ENCODE measurements at regions not wholly inside any gene's neighbourhood (a gene's known extent, or its start where the extent isn't known, plus 50 kb on each side); places are given as distances from the start of the nearest gene placed in this dataset.

DNA sequence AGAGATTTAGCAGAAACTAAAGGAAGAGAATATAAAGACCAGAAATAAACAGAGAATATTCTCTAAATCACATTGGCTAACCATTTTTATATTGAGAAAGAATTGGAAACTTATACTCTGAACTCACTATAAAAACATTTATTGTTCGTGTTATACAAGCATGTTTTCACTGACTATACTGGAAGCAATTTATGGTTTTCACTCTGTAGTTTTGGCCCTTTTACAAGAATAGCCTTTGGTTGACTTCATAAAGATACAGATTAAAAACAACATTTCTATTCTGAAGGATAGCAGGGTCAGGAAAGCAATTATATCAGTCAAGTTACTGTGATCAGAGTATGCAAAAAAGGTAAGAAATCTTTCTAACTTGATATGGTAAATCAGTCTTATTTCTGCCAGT, 965.7 kb upstream of the FAT3 start:
- H3K4me1 ChIP-seq (ENCODE audit: control insufficient read depth, insufficient read depth, low read length) = no peaks in the 10 kb centered on the region
- no peaks in the 10 kb centered on the region for H3K36me3 ChIP-seq (ENCODE audit: control insufficient read depth, insufficient read depth, low read length)
- ChIA-PET POLR2A (no interaction called here), CTCF (no interaction called here)
- in situ Hi-C loops (cut with HindIII; ENCODE audit: low pct_unique_long_range_greater_than_20kb, low sequenced_read_pairs) (no loop called here), intact Hi-C loops (cut with micrococcal nuclease; ENCODE audit: unreplicated experiment) (no loop called here)
- H3K9me3 ChIP-seq (ENCODE audit: control insufficient read depth, insufficient read depth, low read depth, low read length) = no peaks in the 10 kb centered on the region; the same call in 1 of the 2 replicates
- DNase-seq (ENCODE audit: low read depth, low spot score) (no peak), ATAC-seq (no peak)
- no peak overlapping the region for H3K27ac ChIP-seq (ENCODE audit: low read length)
- no peak overlapping the region for H3K4me3 ChIP-seq (ENCODE audit: low read depth in 2 of 2, low read length in 2 of 2)
- no peaks in the 10 kb centered on the region for H3K27me3 ChIP-seq (ENCODE audit: control insufficient read depth, insufficient read depth, low read length)
- no TSS peak for BruUV-seq (replicated peaks)
- TF ChIP-seq CTCF (IDR thresholded peaks at IDR 0.05) (no peak), POLR2AphosphoS5 (IDR thresholded peaks at IDR 0.05; ENCODE audit: low read depth, low read length) (no peak), TCF7L2 (IDR thresholded peaks at IDR 0.05; ENCODE audit: low read depth, low read length) (no peak), REST (IDR thresholded peaks at IDR 0.05; ENCODE audit: insufficient read depth in 1 of 2, low read depth in 2 of 2, low read length in 1 of 2) (no peak), SIN3A (IDR thresholded peaks at IDR 0.05; ENCODE audit: borderline replicate concordance, insufficient read depth, low read depth, low read length) (no peak)

DNA sequence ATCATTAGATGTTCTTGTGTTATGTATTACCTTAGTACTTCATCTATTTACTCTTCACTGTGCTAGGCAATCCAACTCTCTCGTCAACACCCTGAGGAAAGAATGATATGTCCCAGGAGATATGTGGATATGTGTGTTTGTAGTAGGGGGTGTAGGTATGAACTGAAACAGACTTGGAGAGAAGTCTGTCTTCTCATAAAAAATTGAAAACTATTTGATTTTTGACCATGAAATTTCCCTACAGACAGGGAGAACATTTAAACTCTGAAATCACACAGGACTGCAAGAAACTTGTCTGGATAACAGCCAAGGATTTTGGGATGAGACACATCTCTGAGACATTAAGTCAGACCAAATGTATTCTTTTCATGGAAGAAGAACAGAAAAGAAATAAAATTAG, 967.0 kb upstream of the FAT3 start:
- in situ Hi-C loops (cut with HindIII; ENCODE audit: low pct_unique_long_range_greater_than_20kb, low sequenced_read_pairs) (no loop called here), intact Hi-C loops (cut with micrococcal nuclease; ENCODE audit: unreplicated experiment) (no loop called here)
- no peak for ATAC-seq
- Histone ChIP-seq H3K27me3 (ENCODE audit: control insufficient read depth, insufficient read depth, low read length) (no peaks in the 10 kb centered on the region), H3K4me3 (ENCODE audit: low read depth in 2 of 2, low read length in 2 of 2) (no peak overlapping the region), H3K27ac (ENCODE audit: low read length) (no peak overlapping the region), H3K4me1 (ENCODE audit: control insufficient read depth, insufficient read depth, low read length) (no peaks in the 10 kb centered on the region), H3K36me3 (ENCODE audit: control insufficient read depth, insufficient read depth, low read length) (no peaks in the 10 kb centered on the region), H3K9me3 (ENCODE audit: control insufficient read depth, insufficient read depth, low read depth, low read length) (no peaks in the 10 kb centered on the region; the same call in 1 of the 2 replicates)
- ChIA-PET POLR2A (no interaction called here), CTCF (no interaction called here)
- no peak for TF ChIP-seq TCF7L2 (IDR thresholded peaks at IDR 0.05; ENCODE audit: low read depth, low read length)
- TF ChIP-seq CTCF (IDR thresholded peaks at IDR 0.05) = no peak
- TF ChIP-seq POLR2AphosphoS5 (IDR thresholded peaks at IDR 0.05; ENCODE audit: low read depth, low read length) = no peak
- no peak for TF ChIP-seq SIN3A (IDR thresholded peaks at IDR 0.05; ENCODE audit: borderline replicate concordance, insufficient read depth, low read depth, low read length)
- TF ChIP-seq REST (IDR thresholded peaks at IDR 0.05; ENCODE audit: insufficient read depth in 1 of 2, low read depth in 2 of 2, low read length in 1 of 2) = no peak
- BruUV-seq (replicated peaks) = no TSS peak
- DNase-seq (ENCODE audit: low read depth, low spot score) = no peak
